Choroid plexus epithelial cell (primary cell): ENCODE measurements at regions not wholly inside any gene's neighbourhood (a gene's known extent, or its start where the extent isn't known, plus 50 kb on each side); places are given as distances from the start of the nearest gene placed in this dataset.

Source experiments
- DNase-seq: peaks from one replicate; pipeline ENCODE4 v3.0.0-alpha.2; 2010; ENCODE audit warnings: low read depth
- H3K4me3 ChIP-seq: 2 replicates; pipeline ENCODE4 v1.5.1; 2011; ENCODE audit warnings: low read depth, mild to moderate bottlenecking, control low read depth, low read length, moderate library complexity
- CTCF ChIP-seq: conservative IDR thresholded peaks from 2 replicates; pipeline ENCODE4 v1.5.1; 2011; ENCODE audit warnings: low read depth, mild to moderate bottlenecking, control low read depth, inconsistent platforms, low read length, moderate library complexity

- no peak for TF ChIP-seq CTCF
- DNase-seq, result no peak
- H3K4me3 ChIP-seq, result no peak overlapping the region
Observed at GRCh38 chr7:17016402-17017010, 134.7 kb upstream of the AGR3 start.

- H3K4me3 ChIP-seq, result no peak overlapping the region
- no peak for TF ChIP-seq CTCF
- DNase-seq, result no peak
Observed at GRCh38 chr7:17019106-17019505, 137.3 kb upstream of the AGR3 start.

GRCh38 chr7:17020250-17020649 lies 138.5 kb upstream of the AGR3 start:
- no peak for DNase-seq
- TF ChIP-seq CTCF, result no peak
- H3K4me3 ChIP-seq, result no peak overlapping the region

GRCh38 chr7:17021205-17021604 lies 139.4 kb upstream of the AGR3 start:
- DNase-seq, result peak; percentile 83
- no peak for TF ChIP-seq CTCF
- no peak overlapping the region for H3K4me3 ChIP-seq

GRCh38 chr7:17022920-17023319 lies 141.1 kb upstream of the AGR3 start:
- no peak for TF ChIP-seq CTCF
- DNase-seq, result no peak
- H3K4me3 ChIP-seq, result no peak overlapping the region

DNA sequence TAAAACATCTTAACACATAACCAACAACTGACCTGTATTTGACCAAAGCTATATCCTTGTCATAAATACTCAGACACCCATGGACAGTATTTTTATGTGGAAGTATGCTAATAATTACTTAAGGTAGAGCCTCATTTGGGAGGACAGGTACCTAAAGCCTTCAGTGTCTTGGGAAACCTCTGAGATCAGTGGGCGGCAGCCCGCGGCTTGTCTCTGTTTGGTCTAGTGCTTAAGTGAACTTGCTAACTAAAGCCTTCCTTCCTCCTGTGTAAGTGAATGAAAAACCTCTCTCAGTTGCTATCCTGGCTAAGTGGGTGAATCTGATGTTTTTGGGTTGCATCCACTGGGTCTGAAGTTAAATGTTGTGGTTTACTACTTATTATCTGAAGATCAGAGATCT lies 144.5 kb upstream of the AGR3 start:
- no peak for TF ChIP-seq CTCF
- no peak overlapping the region for H3K4me3 ChIP-seq
- DNase-seq, result no peak

DNA sequence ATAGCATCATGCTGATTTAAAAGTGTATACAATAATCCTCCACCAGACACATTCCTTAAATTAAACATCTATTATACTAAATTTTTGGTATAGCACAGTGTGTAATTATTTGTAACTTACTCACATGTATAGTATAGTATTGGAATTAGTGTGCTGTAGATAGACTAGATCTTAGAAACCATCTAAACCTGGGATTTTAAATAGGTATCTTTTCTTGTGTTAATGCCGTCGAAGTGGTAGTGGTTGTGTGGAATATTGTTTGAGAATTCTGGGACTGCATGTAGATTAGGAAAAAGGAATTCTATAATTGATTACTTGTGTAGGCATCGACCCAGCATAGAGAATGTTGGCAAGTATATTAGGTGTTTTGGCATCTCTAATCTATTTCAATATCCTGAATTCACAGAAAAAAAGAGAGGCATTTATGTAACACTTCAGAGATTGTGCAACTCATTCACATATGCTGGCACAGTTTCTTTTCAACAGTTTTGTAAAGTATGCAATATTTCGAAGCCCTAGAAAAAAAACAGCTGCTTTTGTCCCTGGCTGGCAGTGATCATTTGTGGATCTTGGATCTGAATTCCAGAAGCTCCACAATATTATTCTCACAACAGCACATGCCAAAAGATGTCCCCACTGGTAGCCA lies 145.5 kb upstream of the AGR3 start:
- H3K4me3 ChIP-seq, result no peak overlapping the region
- peak; percentile 58 for DNase-seq
- TF ChIP-seq CTCF, result no peak
